HS-5 (cell line): ENCODE measurements at regions not wholly inside any gene's neighbourhood (a gene's known extent, or its start where the extent isn't known, plus 50 kb on each side); places are given as distances from the start of the nearest gene placed in this dataset.
A peak's percentile ranks its signal among the peaks of the same experiment; 100 is the strongest.
"Not testable (repeated sequence)": the region's sequence is repeated elsewhere in the genome, so short reads cannot be mapped to it uniquely, and the experiment has no call there.

ENCODE experiments used
- DNase-seq: peaks from one replicate; pipeline ENCODE4 v3.0.0-alpha.2; 2012; ENCODE audit warnings: low read depth

DNA sequence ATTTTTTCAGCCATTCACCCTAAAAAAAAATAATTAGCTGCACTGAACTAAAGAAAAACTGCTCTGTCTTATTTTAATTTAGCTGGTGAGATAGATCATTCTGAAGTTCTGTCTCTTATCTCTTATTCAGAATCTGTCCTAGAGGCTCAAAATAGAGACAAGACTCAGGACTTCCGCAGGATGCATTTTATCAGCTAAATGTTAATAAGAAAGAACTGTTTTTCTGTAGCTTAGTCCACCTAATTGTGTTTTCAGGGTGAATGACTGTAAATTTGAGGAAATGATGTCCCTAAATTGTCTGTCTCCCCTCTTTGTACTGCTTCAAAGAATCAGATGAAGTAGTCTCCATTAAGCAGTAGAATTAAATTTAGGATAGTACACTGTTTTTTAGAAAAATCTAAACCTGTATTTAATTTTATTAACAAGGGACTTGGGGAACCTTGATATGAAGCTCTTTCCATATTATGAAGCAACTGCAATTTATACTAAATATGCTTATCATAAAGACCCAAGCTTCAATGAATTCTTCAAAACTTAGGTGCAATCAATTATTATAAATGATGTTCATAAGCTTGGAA lies 671.9 kb downstream of the RWDD3 start:
- DNase-seq: no peak

DNA sequence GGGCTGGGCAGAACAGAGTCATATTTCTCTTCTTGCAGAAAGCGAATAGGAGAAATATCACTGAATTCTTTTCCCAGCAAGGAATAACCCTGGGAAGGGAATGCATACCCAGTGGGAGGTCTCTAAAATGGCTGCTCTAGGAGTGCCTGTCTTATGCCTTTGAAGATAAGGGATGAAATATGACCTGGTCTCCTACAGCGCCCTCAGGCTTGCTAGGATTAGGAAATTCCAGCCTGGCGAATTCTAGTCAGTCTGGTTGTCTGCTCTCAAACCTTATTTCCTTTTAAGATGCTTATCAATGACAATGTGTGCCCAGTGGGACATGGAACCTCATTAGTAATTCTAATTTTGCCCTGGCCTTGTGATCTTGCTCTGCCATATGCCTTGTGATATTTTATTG lies 677.7 kb downstream of the RWDD3 start:
- DNase-seq: not testable (repeated sequence)

GRCh38 chr1:95916616-95917015 lies 682.6 kb downstream of the RWDD3 start:
- DNase-seq: no peak

GRCh38 chr1:95924684-95925083 lies 690.7 kb downstream of the RWDD3 start:
- no peak for DNase-seq

GRCh38 chr1:95926331-95926730 lies 692.3 kb downstream of the RWDD3 start:
- no peak for DNase-seq

DNA sequence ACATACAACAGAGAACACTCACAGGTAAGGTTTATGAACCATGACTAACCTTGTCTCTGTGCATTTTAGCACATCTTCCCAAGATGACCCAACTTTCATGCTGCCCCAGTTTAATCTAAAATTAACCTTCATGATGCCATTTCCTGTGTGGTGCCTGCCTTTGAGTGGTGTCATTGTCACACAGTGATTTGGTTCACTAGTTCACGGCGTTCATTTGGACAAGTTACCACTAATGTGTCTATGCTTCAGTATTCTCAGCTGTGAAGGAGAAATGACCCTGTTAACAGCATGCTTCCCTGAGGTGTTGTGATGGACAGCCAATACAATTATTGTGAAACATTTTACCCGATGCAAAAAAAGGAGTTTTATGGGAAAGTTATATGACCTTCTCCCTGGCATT lies 693.1 kb downstream of the RWDD3 start:
- no peak for DNase-seq

GRCh38 chr1:95935719-95936118 lies 701.7 kb downstream of the RWDD3 start:
- DNase-seq: no peak

DNA sequence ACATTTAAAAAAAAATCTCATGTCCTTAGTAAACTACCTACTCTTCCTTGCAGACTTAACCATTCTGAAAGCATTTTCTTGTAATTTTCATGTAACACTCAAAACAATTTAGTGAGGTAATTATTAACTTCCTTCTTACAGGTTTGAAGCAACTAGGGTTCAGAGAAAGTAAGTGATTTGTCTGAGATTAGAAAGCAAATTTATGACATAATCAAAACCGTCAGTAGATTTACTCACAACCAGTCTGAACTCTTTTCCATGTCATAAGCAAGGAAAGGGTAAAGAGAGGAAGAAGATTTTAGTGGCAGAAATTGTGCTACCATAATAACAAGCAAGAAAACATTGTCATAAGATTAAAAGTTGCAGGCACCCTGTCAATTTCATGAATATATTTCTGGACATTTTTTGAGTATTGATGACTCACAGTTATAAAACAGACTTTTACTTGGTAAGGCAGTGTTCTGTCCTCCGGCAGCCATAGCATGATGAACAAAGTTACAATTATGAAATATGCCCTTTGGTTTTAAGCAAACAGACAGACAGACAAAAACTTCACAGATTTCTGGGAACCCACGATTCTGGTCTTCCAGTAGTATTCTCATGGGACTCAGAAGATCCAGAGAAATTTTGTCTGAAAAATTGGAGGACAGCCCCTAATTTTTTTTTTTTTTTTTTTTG lies 707.2 kb downstream of the RWDD3 start:
- DNase-seq: no peak

DNA sequence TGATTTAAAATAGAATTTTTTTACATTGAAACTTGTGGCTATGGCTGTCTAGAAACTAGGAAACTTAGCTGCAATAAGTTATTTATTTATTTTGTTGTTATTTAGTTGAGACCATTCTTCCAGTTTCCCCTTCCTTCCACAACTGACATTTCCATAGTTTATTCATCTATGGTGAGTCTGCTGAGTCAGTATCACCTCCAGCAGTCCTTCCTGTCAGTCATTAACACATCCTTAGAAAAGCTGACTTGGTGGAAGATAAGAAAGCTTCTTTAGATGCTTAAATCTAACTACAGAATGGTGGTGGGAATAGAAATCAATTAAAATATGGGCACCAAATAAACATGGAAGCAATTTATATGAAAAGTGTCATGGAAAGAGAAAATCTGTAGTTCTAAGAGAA lies 714.0 kb downstream of the RWDD3 start:
- no peak for DNase-seq

GRCh38 chr1:95951371-95952102 lies 717.5 kb downstream of the RWDD3 start:
- DNase-seq: no peak

DNA sequence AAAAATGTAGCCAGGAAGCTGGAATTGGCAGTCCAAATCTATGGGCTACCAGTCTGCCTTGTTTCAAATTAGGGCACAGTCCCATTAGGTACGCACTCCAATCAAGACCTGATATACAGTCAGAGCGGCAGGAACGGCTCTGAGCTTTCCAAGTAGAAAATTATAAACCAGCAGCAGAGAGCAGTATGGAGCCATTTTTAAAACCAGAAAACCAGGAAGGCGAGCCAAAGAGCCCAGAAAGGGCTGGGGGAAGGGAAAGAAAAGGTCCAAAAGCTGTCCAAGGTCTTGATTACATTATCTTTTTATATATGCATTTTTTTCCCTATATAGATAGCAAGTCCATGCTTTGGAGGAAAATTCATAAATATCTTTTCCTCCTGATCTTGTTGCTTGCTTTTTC lies 719.0 kb downstream of the RWDD3 start:
- no peak for DNase-seq

DNA sequence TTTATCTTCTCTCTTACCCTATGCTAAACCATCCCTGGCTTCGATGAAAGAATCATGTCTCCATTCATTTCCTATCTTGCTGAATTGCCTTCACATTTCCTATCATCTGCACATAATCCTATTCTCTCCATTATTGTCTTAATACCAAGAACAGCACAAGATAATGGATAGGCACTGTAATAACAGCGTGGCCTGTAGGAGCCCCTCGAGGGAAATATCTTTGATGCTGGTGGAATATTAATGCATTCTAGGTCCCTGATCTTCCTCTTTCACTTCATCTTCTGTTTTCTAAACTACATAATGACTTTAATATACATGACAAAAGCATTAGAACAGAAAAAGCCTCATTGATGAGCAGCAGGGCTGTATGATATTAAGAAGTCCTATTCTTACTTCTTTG lies 720.6 kb downstream of the RWDD3 start:
- no peak for DNase-seq

- no peak for DNase-seq
Observed at GRCh38 chr1:95956215-95956614, 722.2 kb downstream of the RWDD3 start.

DNA sequence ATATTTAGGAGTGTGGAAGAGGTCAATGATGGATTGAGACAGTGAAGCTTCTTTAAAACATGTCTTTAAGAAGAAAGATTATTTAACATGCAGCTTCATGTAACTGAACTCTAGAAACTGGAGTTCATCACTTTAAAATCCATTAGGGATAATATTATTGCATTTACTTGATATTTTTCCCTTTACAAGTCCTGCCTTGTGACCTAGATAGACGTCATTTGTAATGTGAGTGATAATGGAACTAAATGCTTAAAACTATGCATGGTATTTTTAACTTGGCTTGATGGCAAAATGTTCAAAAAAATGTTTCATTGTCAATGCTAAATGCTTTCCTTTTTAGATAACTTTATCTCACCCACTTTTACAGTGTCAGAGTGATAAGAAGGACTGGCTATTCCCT lies 723.7 kb downstream of the RWDD3 start:
- no peak for DNase-seq

- DNase-seq: no peak
Observed at GRCh38 chr1:95966866-95967265, 732.9 kb downstream of the RWDD3 start.

GRCh38 chr1:95974586-95974985 lies 740.6 kb downstream of the RWDD3 start:
- peak; percentile 36 for DNase-seq

GRCh38 chr1:95982711-95983110 lies 738.9 kb upstream of the PTBP2 start:
- DNase-seq: no peak

DNA sequence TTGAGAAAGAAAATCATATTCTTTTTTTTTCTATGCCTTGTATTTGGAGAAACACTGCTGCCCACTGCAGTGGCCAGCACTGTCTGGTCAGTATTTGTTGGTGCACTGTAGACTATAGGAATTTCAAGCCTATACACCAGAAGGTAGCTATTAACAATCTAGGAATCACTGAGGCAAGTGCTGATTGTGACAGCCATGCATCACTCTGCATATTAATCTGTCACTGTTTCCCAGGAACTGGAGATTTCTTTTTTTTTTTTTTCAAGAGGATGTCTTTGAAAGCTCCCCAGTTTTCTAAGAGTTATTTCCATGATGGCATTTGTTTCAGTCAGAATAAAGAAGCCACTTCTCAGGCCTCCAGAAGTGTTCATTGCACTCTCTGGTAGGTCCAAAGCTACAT lies 737.8 kb upstream of the PTBP2 start:
- no peak for DNase-seq

DNA sequence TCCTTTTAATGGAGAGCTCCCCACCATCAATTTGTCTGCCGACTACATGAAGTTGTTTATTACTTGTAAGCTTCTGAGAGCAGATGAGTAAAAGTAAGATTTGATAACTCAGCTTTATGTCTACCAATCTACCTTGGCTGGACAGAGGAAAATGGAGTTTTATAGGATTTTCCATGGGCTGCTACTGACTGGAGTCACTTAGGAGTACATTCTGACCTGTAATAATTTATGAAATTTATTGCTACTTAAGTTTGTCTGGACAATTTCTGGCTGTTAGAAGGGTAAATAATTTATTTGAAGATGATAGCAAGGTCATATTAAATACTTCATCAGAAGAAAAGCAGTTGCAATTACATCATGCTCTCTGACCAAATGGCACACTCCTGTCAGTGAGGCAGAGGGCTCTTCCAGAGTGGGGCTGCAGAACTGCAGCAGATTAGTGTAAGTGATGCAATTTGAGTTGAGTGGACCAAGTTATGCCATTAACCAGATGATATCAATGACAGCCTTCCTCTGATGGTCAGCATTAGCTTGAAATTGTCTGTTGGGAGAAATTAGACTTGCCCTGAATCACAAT lies 736.7 kb upstream of the PTBP2 start:
- no peak for DNase-seq

DNA sequence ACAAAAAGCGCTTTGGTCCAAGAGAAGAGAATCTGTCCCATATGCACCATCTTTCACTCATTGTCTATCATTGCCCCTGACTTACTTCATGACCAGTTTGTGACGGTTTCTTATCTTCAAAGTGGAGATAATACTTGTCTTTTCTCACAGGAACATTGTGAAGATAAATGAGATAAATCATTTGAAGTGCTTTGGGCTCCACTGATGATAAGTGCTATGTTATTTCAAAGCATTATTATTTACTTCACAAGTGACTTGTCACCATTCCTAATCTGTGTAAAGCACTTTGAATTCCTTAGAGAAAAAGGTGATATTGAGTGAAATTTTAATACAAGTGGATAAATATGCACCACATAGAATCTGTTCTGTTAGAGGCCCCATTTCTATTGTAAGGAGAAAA lies 731.6 kb upstream of the PTBP2 start:
- DNase-seq: no peak

GRCh38 chr1:95991787-95992520 lies 729.6 kb upstream of the PTBP2 start:
- no peak for DNase-seq

GRCh38 chr1:95994643-95995042 lies 726.9 kb upstream of the PTBP2 start:
- DNase-seq: no peak

GRCh38 chr1:96002201-96002600 lies 719.4 kb upstream of the PTBP2 start:
- no peak for DNase-seq
